ENCODE measurements at regions not wholly inside any gene's neighbourhood (a gene's known extent, or its start where the extent isn't known, plus 50 kb on each side); places are given as distances from the start of the nearest gene placed in this dataset.
"Not testable (repeated sequence)": the region's sequence is repeated elsewhere in the genome, so short reads cannot be mapped to it uniquely, and the experiment has no call there.

- no peak for DNase-seq
These were observed 407.0 kb downstream of the CPS1 start for GRCh38 chr2:210963386-210963785.

- DNase-seq: no peak
These were observed 407.9 kb downstream of the CPS1 start for GRCh38 chr2:210964141-210964764.

GRCh38 chr2:210965472-210965871 is 409.1 kb downstream of the CPS1 start:
- DNase-seq: no peak

GRCh38 chr2:210966330-210966729 is 409.9 kb downstream of the CPS1 start:
- DNase-seq: no peak

- DNase-seq: no peak
These were observed 415.0 kb downstream of the CPS1 start for GRCh38 chr2:210971431-210971830.

- DNase-seq: not testable (repeated sequence)
These were observed 430.4 kb downstream of the CPS1 start for GRCh38 chr2:210986806-210987205.

- no peak for DNase-seq
These were observed 434.7 kb downstream of the CPS1 start for GRCh38 chr2:210991107-210991506.

- DNase-seq: no peak
These were observed 437.7 kb downstream of the CPS1 start for GRCh38 chr2:210994104-210994503.

- DNase-seq: no peak
These were observed 441.0 kb downstream of the CPS1 start for GRCh38 chr2:210997373-210997772.

- DNase-seq: no peak
These were observed 441.9 kb downstream of the CPS1 start for GRCh38 chr2:210998334-210998733.

GRCh38 chr2:211014376-211014775 is 458.0 kb downstream of the CPS1 start:
- DNase-seq: no peak

GRCh38 chr2:211014906-211015305 is 458.5 kb downstream of the CPS1 start:
- no peak for DNase-seq

GRCh38 chr2:211025089-211025488 is 468.7 kb downstream of the CPS1 start:
- not testable (repeated sequence) for DNase-seq

- no peak for DNase-seq
These were observed 469.7 kb downstream of the CPS1 start for GRCh38 chr2:211026109-211026508.

GRCh38 chr2:211027976-211028375 is 471.6 kb downstream of the CPS1 start:
- DNase-seq: no peak

GRCh38 chr2:211033765-211034164 is 477.4 kb downstream of the CPS1 start:
- DNase-seq: no peak

- no peak for DNase-seq
These were observed 479.3 kb downstream of the CPS1 start for GRCh38 chr2:211035548-211036185.

GRCh38 chr2:211045025-211045424 is 488.6 kb downstream of the CPS1 start:
- no peak for DNase-seq

- no peak for DNase-seq
These were observed 493.1 kb downstream of the CPS1 start for GRCh38 chr2:211049321-211050018.

- DNase-seq: no peak
These were observed 499.0 kb downstream of the CPS1 start for GRCh38 chr2:211055438-211055837.

GRCh38 chr2:211061612-211062296 is 505.4 kb downstream of the CPS1 start:
- DNase-seq: no peak

- no peak for DNase-seq
These were observed 505.9 kb downstream of the CPS1 start for GRCh38 chr2:211062297-211062612.

GRCh38 chr2:211067029-211067428 is 510.6 kb downstream of the CPS1 start:
- no peak for DNase-seq
